ENCODE measurements at regions not wholly inside any gene's neighbourhood (a gene's known extent, or its start where the extent isn't known, plus 50 kb on each side); places are given as distances from the start of the nearest gene placed in this dataset.

GRCh38 chr13:34357435-34358232, 539.7 kb downstream of the RFC3 start:
- TF ChIP-seq GATA2 (IDR thresholded peaks at IDR 0.05; ENCODE audit: low read depth, low read length) (no peak), GATA3 (IDR thresholded peaks at IDR 0.05; ENCODE audit: low read depth, low read length) (no peak)

- TF ChIP-seq GATA2 (IDR thresholded peaks at IDR 0.05; ENCODE audit: low read depth, low read length) = no peak
- TF ChIP-seq GATA3 (IDR thresholded peaks at IDR 0.05; ENCODE audit: low read depth, low read length) = no peak
These were observed 541.0 kb downstream of the RFC3 start for GRCh38 chr13:34358811-34359513.

- TF ChIP-seq GATA2 (IDR thresholded peaks at IDR 0.05; ENCODE audit: low read depth, low read length) = no peak
- no peak for TF ChIP-seq GATA3 (IDR thresholded peaks at IDR 0.05; ENCODE audit: low read depth, low read length)
These were observed 542.8 kb downstream of the RFC3 start for GRCh38 chr13:34360702-34361101.

- TF ChIP-seq GATA2 (IDR thresholded peaks at IDR 0.05; ENCODE audit: low read depth, low read length) (peak; percentile 10; the same call in 1 of the 2 replicates), GATA3 (IDR thresholded peaks at IDR 0.05; ENCODE audit: low read depth, low read length) (no peak)
These were observed 543.6 kb downstream of the RFC3 start for GRCh38 chr13:34361560-34361959.

- TF ChIP-seq GATA3 (IDR thresholded peaks at IDR 0.05; ENCODE audit: low read depth, low read length) (no peak), GATA2 (IDR thresholded peaks at IDR 0.05; ENCODE audit: low read depth, low read length) (no peak)
These were observed 545.3 kb downstream of the RFC3 start for GRCh38 chr13:34363266-34363665.

GRCh38 chr13:34364633-34365032, 546.7 kb downstream of the RFC3 start:
- no peak for TF ChIP-seq GATA2 (IDR thresholded peaks at IDR 0.05; ENCODE audit: low read depth, low read length)
- TF ChIP-seq GATA3 (IDR thresholded peaks at IDR 0.05; ENCODE audit: low read depth, low read length) = no peak

GRCh38 chr13:34369931-34370330, 552.0 kb downstream of the RFC3 start:
- TF ChIP-seq GATA3 (IDR thresholded peaks at IDR 0.05; ENCODE audit: low read depth, low read length) (no peak), GATA2 (IDR thresholded peaks at IDR 0.05; ENCODE audit: low read depth, low read length) (no peak)

GRCh38 chr13:34371108-34371507, 553.2 kb downstream of the RFC3 start:
- TF ChIP-seq GATA2 (IDR thresholded peaks at IDR 0.05; ENCODE audit: low read depth, low read length) = no peak
- TF ChIP-seq GATA3 (IDR thresholded peaks at IDR 0.05; ENCODE audit: low read depth, low read length) = no peak

- no peak for TF ChIP-seq GATA2 (IDR thresholded peaks at IDR 0.05; ENCODE audit: low read depth, low read length)
- TF ChIP-seq GATA3 (IDR thresholded peaks at IDR 0.05; ENCODE audit: low read depth, low read length) = no peak
These were observed 553.9 kb downstream of the RFC3 start for GRCh38 chr13:34371645-34372395.

- TF ChIP-seq GATA3 (IDR thresholded peaks at IDR 0.05; ENCODE audit: low read depth, low read length) = no peak
- no peak for TF ChIP-seq GATA2 (IDR thresholded peaks at IDR 0.05; ENCODE audit: low read depth, low read length)
These were observed 554.6 kb downstream of the RFC3 start for GRCh38 chr13:34372581-34372980.

GRCh38 chr13:34376483-34376882, 558.5 kb downstream of the RFC3 start:
- TF ChIP-seq GATA3 (IDR thresholded peaks at IDR 0.05; ENCODE audit: low read depth, low read length) = no peak
- no peak for TF ChIP-seq GATA2 (IDR thresholded peaks at IDR 0.05; ENCODE audit: low read depth, low read length)

- TF ChIP-seq GATA3 (IDR thresholded peaks at IDR 0.05; ENCODE audit: low read depth, low read length) = no peak
- no peak for TF ChIP-seq GATA2 (IDR thresholded peaks at IDR 0.05; ENCODE audit: low read depth, low read length)
These were observed 560.8 kb upstream of the NBEA start for GRCh38 chr13:34381228-34381627.

GRCh38 chr13:34383728-34384127, 558.3 kb upstream of the NBEA start:
- no peak for TF ChIP-seq GATA2 (IDR thresholded peaks at IDR 0.05; ENCODE audit: low read depth, low read length)
- no peak for TF ChIP-seq GATA3 (IDR thresholded peaks at IDR 0.05; ENCODE audit: low read depth, low read length)

- no peak for TF ChIP-seq GATA3 (IDR thresholded peaks at IDR 0.05; ENCODE audit: low read depth, low read length)
- TF ChIP-seq GATA2 (IDR thresholded peaks at IDR 0.05; ENCODE audit: low read depth, low read length) = no peak
These were observed 551.0 kb upstream of the NBEA start for GRCh38 chr13:34391076-34391475.

Data from SH-SY5Y (cell line).